ENCODE measurements at regions not wholly inside any gene's neighbourhood (a gene's known extent, or its start where the extent isn't known, plus 50 kb on each side); places are given as distances from the start of the nearest gene placed in this dataset.

GRCh38 chr4:43112139-43112538 lies 219.6 kb downstream of the GRXCR1 start:
- TF ChIP-seq ZNF146 (tag by site-specific recombination; IDR thresholded peaks at IDR 0.05) (no peak), INSM2 (tag by site-specific recombination; IDR thresholded peaks at IDR 0.05) (no peak), KLF9 (tag by site-specific recombination; IDR thresholded peaks at IDR 0.05; ENCODE audit: low read depth) (no peak), ZSCAN5A (tag by site-specific recombination; IDR thresholded peaks at IDR 0.05) (no peak), PRDM2 (tag by site-specific recombination; IDR thresholded peaks at IDR 0.05; ENCODE audit: borderline replicate concordance) (no peak), ZNF501 (tag by site-specific recombination; IDR thresholded peaks at IDR 0.05) (no peak), ZNF785 (tag by site-specific recombination; IDR thresholded peaks at IDR 0.05) (no peak), ZNF138 (tag by site-specific recombination; IDR thresholded peaks at IDR 0.05; ENCODE audit: borderline replicate concordance) (no peak), ZNF701 (tag by site-specific recombination; IDR thresholded peaks at IDR 0.05) (no peak)
- Histone ChIP-seq H3K27ac (ENCODE audit: extremely low read depth, low read depth, low read length) (no peak overlapping the region), H3K36me3 (ENCODE audit: control insufficient read depth in 2 of 2, insufficient read depth in 1 of 2, low read length in 2 of 2) (no peaks in the 10 kb centered on the region), H3K4me3 (ENCODE audit: low read depth, low read length) (no peak overlapping the region), H3K9me3 (ENCODE audit: control insufficient read depth, insufficient read depth, low read depth, low read length) (no peaks in the 10 kb centered on the region), H3K4me1 (ENCODE audit: control insufficient read depth, insufficient read depth, low read length) (no peaks in the 10 kb centered on the region)
- CTCF ChIA-PET: interaction anchor here (0.7 kb wide), 1 partner anchor 46 kb away, joined by 4 read pairs; no protein-coding TSS in a partner anchor
- POLR2A ChIA-PET: no interaction called here

GRCh38 chr4:43113196-43113595 lies 220.7 kb downstream of the GRXCR1 start:
- Histone ChIP-seq H3K4me3 (ENCODE audit: low read depth, low read length) (no peak overlapping the region), H3K27ac (ENCODE audit: extremely low read depth, low read depth, low read length) (no peak overlapping the region), H3K36me3 (ENCODE audit: control insufficient read depth in 2 of 2, insufficient read depth in 1 of 2, low read length in 2 of 2) (no peaks in the 10 kb centered on the region), H3K9me3 (ENCODE audit: control insufficient read depth, insufficient read depth, low read depth, low read length) (no peaks in the 10 kb centered on the region), H3K4me1 (ENCODE audit: control insufficient read depth, insufficient read depth, low read length) (no peaks in the 10 kb centered on the region)
- POLR2A ChIA-PET: no interaction called here
- CTCF ChIA-PET: interaction anchor here (0.6 kb wide), 1 partner anchor 1808 kb away, joined by 5 read pairs; no protein-coding TSS in a partner anchor
- TF ChIP-seq ZNF747 (tag by site-specific recombination; IDR thresholded peaks at IDR 0.05) (no peak), ZNF184 (tag by site-specific recombination; IDR thresholded peaks at IDR 0.05) (no peak), ZNF324 (tag by site-specific recombination; IDR thresholded peaks at IDR 0.05) (no peak), HOXC10 (CRISPR knock-in tag; IDR thresholded peaks at IDR 0.05) (no peak), ZNF426 (tag by site-specific recombination; IDR thresholded peaks at IDR 0.05) (no peak), KLF9 (tag by site-specific recombination; IDR thresholded peaks at IDR 0.05; ENCODE audit: low read depth) (no peak), YY1 (tag by site-specific recombination; IDR thresholded peaks at IDR 0.05) (no peak), ZBTB20 (tag by site-specific recombination; IDR thresholded peaks at IDR 0.05) (no peak), BCL11A (tag by site-specific recombination; IDR thresholded peaks at IDR 0.05; ENCODE audit: low read depth) (no peak), ZNF664 (tag by site-specific recombination; IDR thresholded peaks at IDR 0.05) (no peak), ZNF280C (tag by site-specific recombination; IDR thresholded peaks at IDR 0.05) (no peak), ZXDB (tag by site-specific recombination; IDR thresholded peaks at IDR 0.05) (no peak), ZNF341 (tag by site-specific recombination; IDR thresholded peaks at IDR 0.05; ENCODE audit: low read depth) (no peak)
